ENCODE measurements at regions not wholly inside any gene's neighbourhood (a gene's known extent, or its start where the extent isn't known, plus 50 kb on each side); places are given as distances from the start of the nearest gene placed in this dataset.

GRCh38 chr2:16175247-16175825 lies 235.0 kb downstream of the MYCN start:
- H3K9me3 ChIP-seq, result peaks cover 25% of the 10 kb centered on the region
- no peaks in the 10 kb centered on the region for H3K36me3 ChIP-seq
- DNase-seq, result peak; percentile 100
- no peak overlapping the region for H3K4me3 ChIP-seq (ENCODE audit: low read depth, low read length)
- H3K27me3 ChIP-seq, result no peaks in the 10 kb centered on the region
- TF ChIP-seq CTCF (IDR thresholded peaks at IDR 0.05; ENCODE audit: low read depth, low read length), result no peak
- peaks cover 27% of the 10 kb centered on the region for H3K4me1 ChIP-seq

GRCh38 chr2:16174693-16175045 lies 234.3 kb downstream of the MYCN start:
- DNase-seq, result no peak
- H3K36me3 ChIP-seq, result no peaks in the 10 kb centered on the region
- H3K27me3 ChIP-seq, result no peaks in the 10 kb centered on the region
- H3K4me3 ChIP-seq (ENCODE audit: low read depth, low read length), result no peak overlapping the region
- peaks cover 29% of the 10 kb centered on the region for H3K9me3 ChIP-seq
- no peak for TF ChIP-seq CTCF (IDR thresholded peaks at IDR 0.05; ENCODE audit: low read depth, low read length)
- H3K4me1 ChIP-seq, result peaks cover 20% of the 10 kb centered on the region

GRCh38 chr2:16173893-16174692 lies 233.7 kb downstream of the MYCN start:
- peak; percentile 95 for DNase-seq
- TF ChIP-seq CTCF (IDR thresholded peaks at IDR 0.05; ENCODE audit: low read depth, low read length), result no peak
- Histone ChIP-seq H3K4me3 (ENCODE audit: low read depth, low read length) (no peak overlapping the region), H3K36me3 (no peaks in the 10 kb centered on the region), H3K27me3 (no peaks in the 10 kb centered on the region), H3K9me3 (peaks cover 29% of the 10 kb centered on the region), H3K4me1 (peaks cover 15% of the 10 kb centered on the region)

GRCh38 chr2:16172324-16173175 lies 232.2 kb downstream of the MYCN start:
- Histone ChIP-seq H3K27me3 (no peaks in the 10 kb centered on the region), H3K4me1 (peaks cover 12% of the 10 kb centered on the region), H3K36me3 (no peaks in the 10 kb centered on the region), H3K9me3 (peaks cover 30% of the 10 kb centered on the region), H3K4me3 (ENCODE audit: low read depth, low read length) (no peak overlapping the region)
- DNase-seq, result peak; percentile 100
- no peak for TF ChIP-seq CTCF (IDR thresholded peaks at IDR 0.05; ENCODE audit: low read depth, low read length)

- peak; percentile 93 for DNase-seq
- Histone ChIP-seq H3K27me3 (no peaks in the 10 kb centered on the region), H3K9me3 (peaks cover 25% of the 10 kb centered on the region), H3K36me3 (no peaks in the 10 kb centered on the region), H3K4me3 (ENCODE audit: low read depth, low read length) (no peak overlapping the region), H3K4me1 (peaks cover 11% of the 10 kb centered on the region)
- no peak for TF ChIP-seq CTCF (IDR thresholded peaks at IDR 0.05; ENCODE audit: low read depth, low read length)
These were observed 231.1 kb downstream of the MYCN start for GRCh38 chr2:16171425-16171920.
